H1 (cell line): ENCODE measurements at regions not wholly inside any gene's neighbourhood (a gene's known extent, or its start where the extent isn't known, plus 50 kb on each side); places are given as distances from the start of the nearest gene placed in this dataset.

Experiments
- CTCF ChIA-PET: fragments of 300-600 bp; sonication (Branson Sonifier 250); formaldehyde crosslinking; loops from one replicate; lab custom pipeline; 2021; ENCODE audit not compliant: partially characterized antibody; lab: Charles Lee
- POLR2A ChIA-PET: fragments of 300-600 bp; sonication (Branson Sonifier 250); formaldehyde crosslinking; loops from one replicate; lab custom pipeline; 2021; ENCODE audit warnings: inconsistent platforms; ENCODE audit not compliant: partially characterized antibody; lab: Charles Lee
- DNase-seq, 2 experiments: peaks; one replicate each; pipeline versions ENCODE4 v3.0.0 to v3.0.0-alpha.2; 2010 to 2022; ENCODE audit warnings: low spot score in 2 of 2, low read depth in 1 of 2, mixed read lengths in 1 of 2
- FAIRE-seq: peaks from 2 replicates; lab custom pipeline; 2011; peaks lifted over from hg19 to GRCh38; lab: Jason Lieb, UNC
- H2AFZ ChIP-seq: 2 replicates; pipeline ENCODE4 v1.8.1; 2012; ENCODE audit warnings: low read length, inconsistent platforms
- H2AK5ac ChIP-seq: 2 replicates; pipeline ENCODE4 v1.6.1; 2013; ENCODE audit warnings: low read depth, low read length
- H2BK120ac ChIP-seq: replicated peaks from 2 replicates; pipeline ENCODE3; 2013; ENCODE audit warnings: low read depth, low read length, inconsistent platforms
- H2BK12ac ChIP-seq: 2 replicates; pipeline ENCODE4 v1.6.1; 2013; ENCODE audit warnings: low read depth, low read length
- H2BK15ac ChIP-seq: 2 replicates; pipeline ENCODE4 v1.6.1; 2013; ENCODE audit warnings: low read length
- H2BK20ac ChIP-seq: 2 replicates; pipeline ENCODE4 v1.6.1; 2013; ENCODE audit warnings: low read length
- H2BK5ac ChIP-seq: 2 replicates; pipeline ENCODE4 v1.6.1; 2013; ENCODE audit warnings: low read depth, low read length
- H3K14ac ChIP-seq: 2 replicates; pipeline ENCODE4 v1.6.1; 2013; ENCODE audit warnings: inconsistent platforms; ENCODE audit not compliant: insufficient read length
- H3K18ac ChIP-seq: 2 replicates; pipeline ENCODE4 v1.6.1; 2013; ENCODE audit warnings: low read length; ENCODE audit errors: extremely low read depth
- H3K23ac ChIP-seq: 2 replicates; pipeline ENCODE4 v1.6.1; 2013; ENCODE audit warnings: inconsistent platforms; ENCODE audit not compliant: insufficient read length
- H3K23me2 ChIP-seq: 2 replicates; pipeline ENCODE4 v1.6.1; 2013; ENCODE audit warnings: low read depth, low read length
- H3K27ac ChIP-seq: 2 replicates; pipeline ENCODE4 v1.6.1; 2011; ENCODE audit warnings: low read depth, low read length, inconsistent platforms
- H3K27me3 ChIP-seq, 4 experiments: replicated peaks in 1 of 4; 1 replicate in 1 of 4; 2 replicates in 3 of 4; pipeline versions ENCODE4 v1.6.1 to v1.8.1; 2011 to 2013; ENCODE audit warnings: low read length in 3 of 4, mild to moderate bottlenecking in 3 of 4, inconsistent platforms in 2 of 4, mixed read lengths in 2 of 4, moderate library complexity in 1 of 4; ENCODE audit not compliant: control insufficient read depth in 3 of 4, insufficient read depth in 3 of 4; ENCODE audit errors: extremely low read depth in 1 of 4
- H3K36me3 ChIP-seq, 4 experiments: 2 replicates each; pipeline versions ENCODE4 v1.6.1 to v1.8.1; 2011 to 2013; ENCODE audit warnings: mild to moderate bottlenecking in 4 of 4, low read length in 3 of 4, moderate library complexity in 2 of 4, control low read depth in 1 of 4, inconsistent platforms in 1 of 4; ENCODE audit not compliant: insufficient read depth in 4 of 4, control insufficient read depth in 2 of 4
- H3K4ac ChIP-seq: replicated peaks from 2 replicates; pipeline ENCODE3; 2013; ENCODE audit warnings: low read length, low read depth, mixed read lengths, inconsistent platforms; ENCODE audit not compliant: insufficient read length
- H3K4me1 ChIP-seq, 4 experiments: replicated peaks in 1 of 4; 1 replicate in 1 of 4; 2 replicates in 3 of 4; pipeline versions ENCODE4 v1.6.1 to v1.8.1; 2011 to 2013; ENCODE audit warnings: low read length in 3 of 4, inconsistent platforms in 2 of 4, mixed read lengths in 1 of 4; ENCODE audit not compliant: insufficient read depth in 4 of 4, control insufficient read depth in 3 of 4
- H3K4me2 ChIP-seq, 2 experiments: 2 replicates each; pipeline versions ENCODE4 v1.6.1 to v1.8.1; 2011 to 2013; ENCODE audit warnings: low read depth in 2 of 2, low read length in 2 of 2, control low read depth in 1 of 2, inconsistent platforms in 1 of 2, mild to moderate bottlenecking in 1 of 2; ENCODE audit not compliant: insufficient read depth in 1 of 2
- H3K4me3 ChIP-seq, 4 experiments: fragments of 200-600, 300-600 bp in 1 of 4; sonication (generic), shearing (Covaris generic), sonication (Bioruptor Twin) in 1 of 4; 2 replicates each; pipeline versions ENCODE4 v1.5.1 to v1.8.1; 2011 to 2016; ENCODE audit warnings: low read length in 4 of 4, low read depth in 3 of 4, control low read depth in 2 of 4, inconsistent platforms in 2 of 4, mild to moderate bottlenecking in 2 of 4, mixed read lengths in 1 of 4, moderate library complexity in 1 of 4; ENCODE audit not compliant: insufficient read depth in 2 of 4; ENCODE audit errors: extremely low read depth in 1 of 4
- H3K56ac ChIP-seq: replicated peaks from 2 replicates; pipeline ENCODE3; 2013; ENCODE audit warnings: low read depth, mild to moderate bottlenecking, mixed read lengths, low read length, inconsistent platforms; ENCODE audit not compliant: insufficient read length
- H3K79me1 ChIP-seq: 2 replicates; pipeline ENCODE4 v1.6.1; 2013; ENCODE audit warnings: low read depth, low read length, control low read depth
- H3K79me2 ChIP-seq, 2 experiments: 2 replicates each; pipeline versions ENCODE4 v1.6.1 to v1.8.1; 2012 to 2013; ENCODE audit warnings: low read length in 2 of 2, mild to moderate bottlenecking in 2 of 2, inconsistent platforms in 1 of 2; ENCODE audit not compliant: insufficient read depth in 2 of 2, control insufficient read depth in 1 of 2
- H3K9ac ChIP-seq, 4 experiments: replicated peaks in 1 of 4; 1 replicate in 1 of 4; 2 replicates in 3 of 4; pipeline versions ENCODE4 v1.6.1 to v1.8.1; 2011 to 2013; ENCODE audit warnings: low read depth in 3 of 4, low read length in 3 of 4, control low read depth in 2 of 4, mild to moderate bottlenecking in 2 of 4, moderate library complexity in 2 of 4, inconsistent platforms in 1 of 4; ENCODE audit errors: extremely low read depth in 1 of 4
- H3K9me3 ChIP-seq, 2 experiments: 2 replicates each; pipeline versions ENCODE4 v1.6.1 to v1.8.1; 2012 to 2013; ENCODE audit warnings: mild to moderate bottlenecking in 2 of 2, moderate library complexity in 2 of 2, control low read depth in 1 of 2, inconsistent platforms in 1 of 2, low read depth in 1 of 2, low read length in 1 of 2, mixed read lengths in 1 of 2; ENCODE audit not compliant: insufficient read depth in 2 of 2
- H4K20me1 ChIP-seq, 2 experiments: replicated peaks in 1 of 2; 2 replicates each; pipeline versions ENCODE3 to v1.8.1; 2011 to 2013; ENCODE audit warnings: inconsistent platforms in 2 of 2, low read length in 2 of 2, mild to moderate bottlenecking in 1 of 2; ENCODE audit not compliant: insufficient read depth in 2 of 2, control insufficient read depth in 1 of 2
- H4K5ac ChIP-seq: 2 replicates; pipeline ENCODE4 v1.6.1; 2013; ENCODE audit warnings: low read length, low read depth, mixed read lengths, inconsistent platforms; ENCODE audit not compliant: insufficient read length
- H4K8ac ChIP-seq: 2 replicates; pipeline ENCODE4 v1.8.0; 2013; ENCODE audit warnings: mild to moderate bottlenecking, moderate library complexity, low read length, inconsistent platforms; ENCODE audit not compliant: insufficient read depth; ENCODE audit errors: extremely low read depth
- H4K91ac ChIP-seq: replicated peaks from 2 replicates; pipeline ENCODE3; 2013; ENCODE audit warnings: low read length, mixed read lengths, inconsistent platforms; ENCODE audit not compliant: insufficient read length
- CREB1 ChIP-seq: IDR thresholded peaks from 2 replicates; pipeline ENCODE4 v1.6.1; 2012; ENCODE audit warnings: inconsistent platforms
- JUND ChIP-seq: IDR thresholded peaks from 2 replicates; pipeline ENCODE4 v1.6.1; 2011; ENCODE audit warnings: mild to moderate bottlenecking, improper control_type of control experiment, low read length
- KDM4A ChIP-seq: IDR thresholded peaks from one replicate; pipeline ENCODE4 v1.7.1; 2012; ENCODE audit warnings: low read depth, mild to moderate bottlenecking, moderate library complexity, low read length, inconsistent platforms; ENCODE audit not compliant: severe bottlenecking
- NANOG ChIP-seq: IDR thresholded peaks from 2 replicates; pipeline ENCODE4 v1.6.1; 2011; ENCODE audit warnings: low read length, low read depth, mild to moderate bottlenecking, inconsistent platforms; ENCODE audit not compliant: insufficient read depth, poor library complexity, severe bottlenecking
- SAP30 ChIP-seq: fragments of 300-600 bp; sonication (generic); IDR thresholded peaks from 2 replicates; pipeline ENCODE4 v1.7.1; 2012; ENCODE audit warnings: low read length, moderate library complexity, mild to moderate bottlenecking, inconsistent platforms; ENCODE audit not compliant: insufficient read depth, insufficient replicate concordance
- SP1 ChIP-seq: IDR thresholded peaks from 2 replicates; pipeline ENCODE4 v1.6.1; 2011; ENCODE audit warnings: low read depth, low read length
- TBP ChIP-seq: IDR thresholded peaks from 2 replicates; pipeline ENCODE4 v1.6.1; 2011; ENCODE audit warnings: low read depth, low read length, improper control_type of control experiment

DNA sequence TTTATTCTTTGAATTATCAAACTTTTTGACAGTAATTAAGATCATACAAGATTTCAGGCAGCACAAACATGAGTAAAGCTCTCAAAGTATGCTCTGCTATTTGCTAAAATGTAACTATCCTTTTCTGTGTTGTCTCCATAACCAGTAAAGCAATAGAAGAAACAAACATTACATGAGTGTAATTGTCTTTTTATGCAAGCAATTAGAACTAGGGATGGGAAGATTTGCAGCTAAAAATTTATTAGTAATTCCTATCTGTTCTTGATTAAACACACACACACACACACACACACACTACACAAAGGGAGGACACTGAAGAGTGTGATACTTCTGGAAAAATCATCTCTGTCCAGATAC lies 512.9 kb downstream of the FAT4 start:
- Histone ChIP-seq H3K4me1 (no peaks in the 10 kb centered on the region), H2BK12ac (no peak overlapping the region), H3K4me2 (no peak overlapping the region), H3K4ac (no peak overlapping the region), H3K79me1 (no peaks in the 10 kb centered on the region), H2AFZ (no peak overlapping the region), H2BK20ac (no peak overlapping the region), H2BK15ac (no peak overlapping the region), H3K27me3 (no peaks in the 10 kb centered on the region), H3K27ac (no peak overlapping the region), H2BK5ac (no peak overlapping the region), H3K56ac (no peak overlapping the region), H2AK5ac (no peak overlapping the region), H3K79me2 (no peaks in the 10 kb centered on the region)
- FAIRE-seq, result no peak
- POLR2A ChIA-PET, result no interaction called here
- TF ChIP-seq KDM4A (no peak), NANOG (no peak), CREB1 (no peak), SP1 (no peak), TBP (no peak), JUND (no peak), SAP30 (no peak)
- TF ChIP-seq, all 59 proteins: peak for 0
- Histone ChIP-seq H3K4me3 (no peak overlapping the region), H4K20me1 (no peaks in the 10 kb centered on the region), H3K23ac (no peak overlapping the region), H3K14ac (no peak overlapping the region), H4K8ac (no peak overlapping the region), H3K9me3 (no peaks in the 10 kb centered on the region), H3K36me3 (no peaks in the 10 kb centered on the region), H3K18ac (no peak overlapping the region), H4K5ac (no peak overlapping the region), H4K91ac (no peak overlapping the region), H3K23me2 (peaks cover 1% of the 10 kb centered on the region; the same call in 1 of the 2 replicates), H3K9ac (no peak overlapping the region), H2BK120ac (no peak overlapping the region)
- no peak for DNase-seq
- CTCF ChIA-PET, result no interaction called here
